Left colon (tissue), 2 donors: ENCODE measurements at regions not wholly inside any gene's neighbourhood (a gene's known extent, or its start where the extent isn't known, plus 50 kb on each side); places are given as distances from the start of the nearest gene placed in this dataset.

ENCODE experiments used
- ATAC-seq: fragments of 200-7000 bp; cut with Tn5 transposase; one replicate; pipeline ENCODE4 v1.9.1; 2020; ENCODE audit warnings: mild to moderate bottlenecking, moderate library complexity
- DNase-seq, 2 donors: peaks; one replicate each; pipeline ENCODE4 v3.0.0-alpha.2; 2020
- intact Hi-C, 2 donors: fragments of 100-400 bp; cut with DNase I in 1 of 2; cut with micrococcal nuclease in 1 of 2; formaldehyde crosslinking; loops; one replicate each; pipeline versions ENCODE4 v1.11.2 to v1.14.0; 2022; cut with DNase I, micrococcal nuclease
- donor health status: DM: no; HTN: no; CAD: no.
- donor health status: DM: yes; HTN: yes; CAD: no.

DNA sequence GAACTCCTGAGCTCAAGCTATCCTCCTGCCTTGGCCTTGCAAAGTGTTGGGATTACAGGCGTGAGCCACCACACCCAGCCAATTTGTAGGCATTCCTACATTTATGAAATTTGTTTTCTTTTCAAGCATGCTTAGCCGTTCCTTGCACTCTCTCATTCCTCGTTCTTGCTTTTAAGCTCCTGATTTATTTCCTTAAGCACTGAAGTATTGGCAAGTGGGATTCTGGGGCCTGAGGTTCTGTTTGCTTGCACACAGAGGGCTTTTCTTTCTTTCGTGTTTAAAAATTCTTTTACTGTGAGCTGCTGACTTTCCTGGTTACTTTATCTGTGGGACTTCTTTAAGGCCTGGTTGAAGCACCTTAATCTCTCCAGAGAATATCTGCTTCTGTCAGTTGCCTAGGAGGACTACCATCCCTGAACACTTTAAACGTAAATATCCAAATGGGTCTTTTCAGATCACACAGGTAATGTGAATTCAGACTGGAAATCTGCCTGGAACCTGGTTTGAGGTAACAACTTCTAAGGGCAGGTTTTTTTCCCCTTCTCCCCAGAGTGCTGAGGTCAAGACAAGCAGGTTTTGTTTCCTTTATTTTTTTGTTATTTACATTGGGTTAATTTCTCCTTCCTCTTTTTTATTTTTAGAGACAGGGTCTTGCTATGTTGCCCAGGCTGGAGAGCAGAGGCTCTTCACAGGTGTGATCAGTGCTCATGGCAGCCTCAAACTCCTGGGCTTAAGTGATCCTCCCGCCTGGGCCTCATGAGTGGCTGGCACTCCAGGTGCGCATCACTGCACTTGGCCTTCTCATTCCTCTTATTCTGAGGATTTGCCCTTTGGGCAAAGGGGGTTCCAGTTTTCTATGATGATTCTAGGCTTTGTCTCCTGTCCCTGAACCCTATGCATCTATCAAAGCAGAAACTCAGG lies 102.9 kb downstream of the PFKFB3 start:
- DNase-seq (no peak), ATAC-seq (no peak)
- intact Hi-C loops: no loop called here

- intact Hi-C loops: no loop called here
- ATAC-seq (no peak), DNase-seq (no peak)
These were observed 104.2 kb downstream of the PFKFB3 start for GRCh38 chr10:6306917-6307316.

- DNase-seq (no peak), ATAC-seq (no peak)
- intact Hi-C loops: no loop called here
These were observed 107.1 kb downstream of the PFKFB3 start for GRCh38 chr10:6309816-6310215.

DNA sequence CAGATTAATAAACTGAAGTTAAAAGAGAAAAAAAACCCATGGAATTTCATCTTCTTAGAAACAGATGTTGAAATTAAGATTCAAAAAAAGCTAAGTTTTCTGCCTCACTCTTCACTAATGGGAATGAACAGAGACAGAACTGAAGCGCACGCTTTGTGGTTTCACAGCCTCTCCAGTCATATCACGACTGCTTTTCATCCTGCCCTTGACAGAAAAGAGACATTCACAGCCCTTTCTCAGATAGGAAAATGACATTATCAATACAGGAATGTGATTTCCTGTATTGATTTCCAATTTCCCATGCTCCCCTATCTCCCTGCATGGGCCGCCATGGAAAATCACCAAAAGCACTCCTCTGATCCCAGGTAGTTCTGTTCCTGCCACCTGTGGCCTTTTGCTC lies 108.2 kb downstream of the PFKFB3 start:
- ATAC-seq: no peak
- intact Hi-C loops: no loop called here
- no peak for DNase-seq

DNA sequence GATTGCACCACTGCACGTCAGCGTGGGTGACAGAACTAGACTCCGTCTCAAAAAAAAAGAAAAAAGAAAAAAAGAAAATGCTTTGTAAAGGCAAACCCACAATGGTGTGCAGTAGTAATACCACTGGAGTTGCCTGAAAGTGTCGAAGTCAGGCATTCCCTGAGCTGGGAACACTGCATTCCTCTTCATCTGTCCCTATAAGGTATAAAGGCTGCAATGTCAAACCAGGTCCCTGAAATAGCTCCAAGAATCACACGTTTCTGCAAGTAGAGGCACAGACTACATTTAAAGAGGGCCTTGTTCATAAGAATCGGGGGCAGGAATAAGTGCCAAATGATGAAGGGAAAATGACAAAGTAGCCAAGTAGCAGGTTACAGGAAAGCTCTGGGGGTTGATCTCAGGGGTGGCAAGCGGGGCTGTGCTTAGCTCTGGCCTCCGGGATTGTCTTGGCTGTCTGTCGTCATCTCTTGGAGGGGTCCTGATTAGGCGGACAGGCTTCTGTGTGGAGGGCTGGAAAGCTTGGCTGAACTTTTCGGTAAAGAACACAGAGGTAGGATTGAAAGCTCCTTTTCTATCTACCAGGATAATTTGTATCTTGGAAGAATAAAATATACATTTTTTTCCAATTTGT lies 109.1 kb downstream of the PFKFB3 start:
- ATAC-seq (no peak), DNase-seq (no peak)
- intact Hi-C loops: no loop called here

DNA sequence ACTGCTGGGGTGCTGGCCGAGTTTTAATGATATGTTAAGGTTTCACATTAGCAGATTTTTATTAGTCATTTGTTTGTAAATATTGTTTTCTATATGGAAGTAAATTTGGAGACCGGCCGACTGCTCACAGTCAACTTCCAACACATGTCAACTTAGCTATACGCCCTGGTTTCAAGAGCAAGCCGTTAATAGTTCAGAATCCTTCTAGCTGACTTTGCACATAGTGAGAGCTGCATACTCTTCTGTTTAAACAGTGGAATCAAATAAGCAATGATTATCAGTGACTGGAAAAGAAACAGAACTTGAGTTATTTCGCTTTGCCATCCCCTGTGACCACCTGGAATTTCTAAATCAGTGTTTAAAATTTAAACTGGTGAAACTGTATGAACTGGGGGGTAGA lies 109.9 kb downstream of the PFKFB3 start:
- ATAC-seq: no peak

GRCh38 chr10:6313111-6313895 lies 110.6 kb downstream of the PFKFB3 start:
- ATAC-seq: no peak
- DNase-seq: no peak
- intact Hi-C loops: no loop called here

More for the DNA sequence above, 109.9 kb downstream of the PFKFB3 start:
- DNase-seq: no peak
- intact Hi-C loops: no loop called here

GRCh38 chr10:6314620-6315205 lies 112.0 kb downstream of the PFKFB3 start:
- intact Hi-C loops: no loop called here
- ATAC-seq (peak; percentile 93), DNase-seq (peak; percentile 47 to 68)

DNA sequence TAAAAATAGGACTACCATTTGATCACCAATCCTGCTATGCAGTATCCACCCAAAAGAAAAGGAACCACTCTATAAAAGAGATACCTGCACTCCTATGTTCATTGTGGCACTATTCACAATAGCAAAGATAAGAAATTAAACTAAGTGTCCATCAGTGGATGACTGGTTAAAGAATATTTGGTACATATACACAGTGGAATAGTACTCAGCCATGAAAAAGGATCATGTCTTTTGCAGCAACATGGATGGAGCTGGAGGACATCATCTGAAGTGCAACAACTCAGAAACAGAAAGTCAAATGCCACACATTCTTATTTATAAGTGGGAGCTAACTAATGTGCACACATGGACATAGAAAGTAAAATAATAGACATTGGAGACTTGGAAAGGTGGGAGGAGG lies 116.4 kb downstream of the PFKFB3 start:
- intact Hi-C loops: no loop called here
- DNase-seq (no peak), ATAC-seq (no peak)

- intact Hi-C loops: no loop called here
- no peak for ATAC-seq
These were observed 117.7 kb downstream of the PFKFB3 start for GRCh38 chr10:6320320-6321010.

GRCh38 chr10:6321880-6322279 lies 119.1 kb downstream of the PFKFB3 start:
- intact Hi-C loops: no loop called here
- no peak for ATAC-seq
- no peak for DNase-seq

More at GRCh38 chr10:6320320-6321010, 117.7 kb downstream of the PFKFB3 start:
- no peak for DNase-seq

GRCh38 chr10:6322805-6323204 lies 120.1 kb downstream of the PFKFB3 start:
- ATAC-seq (no peak), DNase-seq (no peak)
- intact Hi-C loops: no loop called here

- intact Hi-C loops: no loop called here
- DNase-seq (no peak), ATAC-seq (no peak)
These were observed 125.4 kb downstream of the PFKFB3 start for GRCh38 chr10:6327961-6328698.

DNA sequence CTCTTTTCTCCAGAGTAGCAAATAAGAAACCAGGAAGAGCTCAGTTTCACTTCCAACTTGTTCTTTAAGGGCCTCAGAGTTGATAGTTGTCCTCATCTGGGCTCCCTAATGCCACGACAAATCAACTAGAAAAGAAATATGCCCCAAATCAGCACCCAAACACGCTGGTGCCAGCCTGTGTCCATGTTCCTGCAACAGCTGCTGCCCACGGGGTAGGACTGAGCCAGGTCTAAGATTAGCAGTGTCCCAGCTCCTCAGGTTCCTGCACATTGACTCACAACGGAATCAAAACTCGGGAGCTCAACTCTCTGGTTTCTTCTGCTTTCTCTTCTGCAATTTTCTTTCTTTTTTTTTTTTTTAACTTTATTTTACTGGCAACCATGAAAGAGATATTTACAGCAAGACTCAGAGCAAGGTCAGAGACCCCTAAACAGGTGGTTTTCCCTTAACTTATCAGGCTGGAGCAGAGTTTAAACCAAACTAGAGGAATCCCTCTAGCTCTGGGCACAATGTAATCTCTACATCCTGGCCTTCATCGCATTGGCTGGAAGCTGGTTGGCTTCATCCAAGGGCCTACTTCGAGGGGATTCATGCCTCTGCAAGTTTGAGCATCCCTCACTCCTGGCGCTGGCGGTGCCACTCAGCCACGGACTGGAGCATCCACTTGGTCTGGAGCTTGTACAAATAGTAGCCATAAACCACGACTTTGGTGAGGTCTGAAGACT lies 126.1 kb downstream of the PFKFB3 start:
- DNase-seq: no peak
- ATAC-seq: no peak
- intact Hi-C loops: no loop called here

DNA sequence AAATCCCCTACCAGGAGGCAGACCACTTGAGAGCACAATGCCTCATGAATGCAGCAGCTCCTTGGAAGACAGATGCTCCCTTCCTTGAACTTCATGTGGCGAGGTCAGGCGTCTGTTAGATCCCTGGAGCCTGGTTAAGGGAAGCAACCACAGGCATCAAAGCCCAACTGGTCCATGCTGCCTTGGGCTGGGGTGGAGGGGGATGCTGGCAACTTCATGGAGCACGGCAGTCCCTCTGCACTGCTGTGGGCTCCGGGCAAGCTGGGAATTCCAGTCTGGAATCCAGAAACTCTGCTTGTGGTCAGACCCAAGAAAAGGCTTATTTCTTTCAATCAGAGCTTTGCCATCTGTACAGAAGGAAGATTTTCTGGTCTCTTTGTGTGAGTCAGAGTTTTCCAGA lies 130.4 kb downstream of the PFKFB3 start:
- ATAC-seq: no peak
- no peak for DNase-seq
- intact Hi-C loops: no loop called here

DNA sequence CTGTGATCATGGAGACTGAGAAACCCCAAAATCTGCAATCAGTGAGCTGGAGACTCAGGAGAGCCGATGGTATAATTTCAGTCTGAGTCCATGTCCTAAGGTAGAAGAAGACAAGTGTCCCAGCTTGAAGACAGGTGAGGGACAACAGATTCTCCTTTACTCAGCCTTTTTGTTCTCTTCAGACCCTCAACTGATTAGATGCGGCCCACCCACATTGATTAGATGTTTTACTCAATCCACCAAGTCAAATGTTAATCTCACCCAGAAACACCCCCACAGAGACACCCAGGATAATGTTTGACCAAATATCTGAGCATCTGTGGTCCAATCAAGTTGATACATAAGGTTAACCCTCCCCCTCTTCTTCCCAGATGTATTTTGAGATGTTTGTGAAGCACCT lies 131.2 kb downstream of the PFKFB3 start:
- ATAC-seq (no peak), DNase-seq (no peak)
- intact Hi-C loops: no loop called here

DNA sequence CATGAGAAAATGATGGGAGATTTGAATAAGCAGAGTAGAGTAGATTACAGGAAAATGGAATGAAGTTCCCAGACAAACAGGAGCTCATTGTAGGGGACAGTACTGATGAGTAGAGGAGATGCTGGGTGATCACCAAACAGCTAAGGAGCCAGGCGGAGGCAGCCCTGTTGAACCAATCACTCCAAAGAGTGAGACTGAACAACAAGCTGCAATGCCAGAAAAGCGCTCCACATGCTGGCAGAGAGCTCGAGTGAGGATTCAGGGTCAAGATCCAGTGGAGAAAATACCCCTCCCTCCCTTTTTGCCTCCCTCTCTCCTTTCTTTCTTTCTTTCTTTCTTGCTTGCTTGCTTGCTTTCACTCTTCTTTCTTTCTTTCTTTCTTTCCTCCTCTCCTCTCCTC lies 133.3 kb downstream of the PFKFB3 start:
- no peak for ATAC-seq
- intact Hi-C loops: no loop called here
- DNase-seq: no peak
